ENCODE measurements at regions not wholly inside any gene's neighbourhood (a gene's known extent, or its start where the extent isn't known, plus 50 kb on each side); places are given as distances from the start of the nearest gene placed in this dataset.

GRCh38 chr9:95822583-95823431, 52.7 kb upstream of the ERCC6L2 start:
- Histone ChIP-seq H3K27me3 (no peaks in the 10 kb centered on the region), H3K27ac (no peak overlapping the region), H3K36me3 (no peaks in the 10 kb centered on the region), H3K4me3 (replicated peaks in 1 of 3) (no peak overlapping the region), H3K9me3 (no peaks in the 10 kb centered on the region), H3K4me1 (peaks cover 9 to 14% of the 10 kb centered on the region in 2 donors)
- intact Hi-C loops (cut with DNase I) = no loop called here
- peak in 1 of 2 donors; percentile 9 for DNase-seq
- TF ChIP-seq CTCF (IDR thresholded peaks at IDR 0.05) = no peak
- no peak for TF ChIP-seq POLR2A (IDR thresholded peaks at IDR 0.05)
- 71 to 74% methylated on average over 11 of the region's 11 CpGs for WGBS, 2 donors

DNA sequence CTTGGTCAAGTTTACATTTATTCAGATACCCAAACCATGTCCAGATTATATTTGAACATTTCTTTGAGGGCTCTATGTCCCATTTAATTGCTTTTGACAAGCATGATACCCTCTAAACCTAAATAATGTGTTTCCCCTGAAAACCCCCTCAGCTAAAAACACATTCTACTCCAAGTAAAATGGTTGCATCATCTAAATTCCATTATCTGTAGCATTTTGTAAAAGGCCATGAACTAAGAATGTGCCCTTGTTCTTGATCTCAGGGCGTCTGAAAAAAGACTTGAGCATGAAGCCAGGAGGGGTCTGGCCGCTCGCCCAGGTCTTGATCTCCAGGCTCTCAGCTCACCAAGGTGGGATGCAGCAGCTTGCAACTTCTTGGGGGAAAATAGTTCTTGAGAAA, 53.5 kb upstream of the ERCC6L2 start:
- Histone ChIP-seq H3K9me3 (no peaks in the 10 kb centered on the region), H3K4me1 (peaks cover 9 to 14% of the 10 kb centered on the region in 2 donors), H3K4me3 (replicated peaks in 1 of 3) (no peak overlapping the region), H3K27ac (no peak overlapping the region), H3K36me3 (no peaks in the 10 kb centered on the region), H3K27me3 (no peaks in the 10 kb centered on the region)
- DNase-seq = no peak
- WGBS, 2 donors = 94% methylated on average over 3 of the region's 3 CpGs
- TF ChIP-seq POLR2A (IDR thresholded peaks at IDR 0.05) (no peak), CTCF (IDR thresholded peaks at IDR 0.05) (no peak)
- intact Hi-C loops (cut with DNase I) = no loop called here

DNA sequence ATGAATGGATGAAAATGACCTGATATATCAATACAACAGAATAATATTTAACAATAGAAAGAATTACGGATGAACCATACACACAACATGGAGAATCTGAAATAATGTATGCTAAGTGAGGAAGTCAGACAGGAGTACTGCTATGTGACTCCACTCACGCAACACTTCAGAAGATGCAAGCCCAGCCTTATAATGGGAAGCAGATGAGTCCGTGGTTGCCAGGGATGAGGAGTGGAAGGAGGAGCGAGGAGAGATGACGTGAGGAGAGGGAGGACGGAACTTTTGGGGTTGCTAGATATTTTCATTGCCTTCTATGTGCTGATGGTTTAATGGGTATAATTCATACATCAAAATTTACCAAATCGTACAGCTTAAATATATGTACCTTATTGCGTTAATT, 55.4 kb upstream of the ERCC6L2 start:
- H3K27me3 ChIP-seq = no peaks in the 10 kb centered on the region
- no peak for TF ChIP-seq POLR2A (IDR thresholded peaks at IDR 0.05)
- TF ChIP-seq CTCF (IDR thresholded peaks at IDR 0.05) = no peak
- H3K9me3 ChIP-seq = no peaks in the 10 kb centered on the region
- peaks cover 9 to 14% of the 10 kb centered on the region in 2 donors for H3K4me1 ChIP-seq
- no peak for DNase-seq
- H3K4me3 ChIP-seq (replicated peaks in 1 of 3) = no peak overlapping the region
- WGBS, 2 donors = 94 to 97% methylated on average over 8 of the region's 8 CpGs
- H3K36me3 ChIP-seq = no peaks in the 10 kb centered on the region
- H3K27ac ChIP-seq = no peak overlapping the region
- intact Hi-C loops (cut with DNase I) = no loop called here

- Histone ChIP-seq H3K4me1 (peaks cover 9 to 14% of the 10 kb centered on the region in 2 donors), H3K27ac (no peak overlapping the region), H3K9me3 (no peaks in the 10 kb centered on the region), H3K27me3 (no peaks in the 10 kb centered on the region), H3K36me3 (no peaks in the 10 kb centered on the region), H3K4me3 (replicated peaks in 1 of 3) (no peak overlapping the region)
- intact Hi-C loops (cut with DNase I) = no loop called here
- TF ChIP-seq CTCF (IDR thresholded peaks at IDR 0.05) = no peak
- no peak for TF ChIP-seq POLR2A (IDR thresholded peaks at IDR 0.05)
- 89 to 91% methylated on average over 10 of the region's 10 CpGs for WGBS, 2 donors
- no peak for DNase-seq
Measured at GRCh38 chr9:95819636-95820035, 55.9 kb upstream of the ERCC6L2 start.

GRCh38 chr9:95817205-95817604, 58.3 kb upstream of the ERCC6L2 start:
- Histone ChIP-seq H3K4me3 (replicated peaks in 1 of 3) (no peak overlapping the region), H3K9me3 (no peaks in the 10 kb centered on the region), H3K27ac (no peak overlapping the region), H3K4me1 (peaks cover 0 to 1% of the 10 kb centered on the region in 2 donors), H3K27me3 (no peaks in the 10 kb centered on the region), H3K36me3 (no peaks in the 10 kb centered on the region)
- 84 to 86% methylated on average over 6 of the region's 6 CpGs for WGBS, 2 donors
- TF ChIP-seq POLR2A (IDR thresholded peaks at IDR 0.05) (no peak), CTCF (IDR thresholded peaks at IDR 0.05) (no peak)
- DNase-seq = no peak
- intact Hi-C loops (cut with DNase I) = no loop called here
